Coronary artery (tissue), 2 donors: ENCODE measurements at regions not wholly inside any gene's neighbourhood (a gene's known extent, or its start where the extent isn't known, plus 50 kb on each side); places are given as distances from the start of the nearest gene placed in this dataset.

Experiments used
- DNase-seq: peaks from one replicate; pipeline ENCODE4 v3.0.0-alpha.2; 2017; ENCODE audit warnings: low spot score
- H3K27ac ChIP-seq, 2 donors: fragments of 200-600 bp; sonication (generic); one replicate each; pipeline ENCODE4 v1.5.1; 2016 to 2019
- H3K4me3 ChIP-seq: fragments of 200-600 bp; sonication (generic); 2 replicates; pipeline ENCODE4 v1.5.1; 2016; ENCODE audit warnings: mild to moderate bottlenecking, moderate library complexity
- CTCF ChIP-seq: fragments of 200-600 bp; sonication (generic); IDR thresholded peaks from one replicate; pipeline ENCODE4 v1.5.1; 2019; ENCODE audit warnings: antibody characterized with exemption

GRCh38 chr20:6635034-6635736 is 132.3 kb upstream of the BMP2 start:
- no peak for TF ChIP-seq CTCF
- no peak overlapping the region for H3K4me3 ChIP-seq
- H3K27ac ChIP-seq, result no peak overlapping the region

GRCh38 chr20:6632187-6632586 is 135.3 kb upstream of the BMP2 start:
- no peak for TF ChIP-seq CTCF
- Histone ChIP-seq H3K4me3 (no peak overlapping the region), H3K27ac (no peak overlapping the region)
- DNase-seq, result no peak

More at GRCh38 chr20:6635034-6635736, 132.3 kb upstream of the BMP2 start:
- no peak for DNase-seq

GRCh38 chr20:6630514-6630913 is 137.0 kb upstream of the BMP2 start:
- TF ChIP-seq CTCF, result no peak
- no peak overlapping the region for H3K27ac ChIP-seq
- no peak for DNase-seq
- no peak overlapping the region for H3K4me3 ChIP-seq

- no peak for TF ChIP-seq CTCF
Observed at GRCh38 chr20:6629564-6629963, 137.9 kb upstream of the BMP2 start.

GRCh38 chr20:6626805-6627204 is 140.7 kb upstream of the BMP2 start:
- no peak for DNase-seq
- Histone ChIP-seq H3K4me3 (no peak overlapping the region), H3K27ac (no peak overlapping the region)
- TF ChIP-seq CTCF, result no peak

More at GRCh38 chr20:6629564-6629963, 137.9 kb upstream of the BMP2 start:
- no peak for DNase-seq
- Histone ChIP-seq H3K4me3 (no peak overlapping the region), H3K27ac (no peak overlapping the region)

GRCh38 chr20:6623989-6624388 is 143.5 kb upstream of the BMP2 start:
- TF ChIP-seq CTCF, result no peak
- Histone ChIP-seq H3K27ac (no peak overlapping the region), H3K4me3 (no peak overlapping the region)
- no peak for DNase-seq

- DNase-seq, result no peak
- TF ChIP-seq CTCF, result no peak
- Histone ChIP-seq H3K27ac (no peak overlapping the region), H3K4me3 (no peak overlapping the region)
Observed at GRCh38 chr20:6622041-6622440, 145.4 kb upstream of the BMP2 start.
